ENCODE measurements at regions not wholly inside any gene's neighbourhood (a gene's known extent, or its start where the extent isn't known, plus 50 kb on each side); places are given as distances from the start of the nearest gene placed in this dataset.

GRCh38 chr13:91076830-91077229 lies 270.7 kb upstream of the MIR17HG start:
- no peak for TF ChIP-seq CTCF (IDR thresholded peaks at IDR 0.05 in 2 of 3, conservative IDR thresholded peaks at IDR 0.05 in 1 of 3; ENCODE audit: insufficient read depth in 2 of 3, low read depth in 1 of 3, low read length in 3 of 3)
- TF ChIP-seq ERF (CRISPR knock-in tag; IDR thresholded peaks at IDR 0.05): no peak
- no peak for TF ChIP-seq ZBTB1 (CRISPR knock-in tag; IDR thresholded peaks at IDR 0.05; ENCODE audit: borderline replicate concordance, low read depth)
- TF ChIP-seq REST (IDR thresholded peaks at IDR 0.05; ENCODE audit: borderline replicate concordance): no peak
- TF ChIP-seq REST (CRISPR knock-in tag; IDR thresholded peaks at IDR 0.05; ENCODE audit: low read depth): no peak
- no peak for TF ChIP-seq TEAD4 (IDR thresholded peaks at IDR 0.05; ENCODE audit: low read length)
- TF ChIP-seq TEAD4 (CRISPR knock-in tag; IDR thresholded peaks at IDR 0.05; ENCODE audit: borderline replicate concordance): no peak
- TF ChIP-seq NFIC (IDR thresholded peaks at IDR 0.05): no peak
- no peak for TF ChIP-seq HEY1 (CRISPR knock-in tag; IDR thresholded peaks at IDR 0.05; ENCODE audit: borderline replicate concordance)
- no peak for TF ChIP-seq JUND (IDR thresholded peaks at IDR 0.05; ENCODE audit: borderline replicate concordance, low read depth, low read length)
- no peak for TF ChIP-seq JUND (tag; IDR thresholded peaks at IDR 0.05; ENCODE audit: borderline replicate concordance, low read depth, low read length)
- TF ChIP-seq EP300 (IDR thresholded peaks at IDR 0.05; ENCODE audit: low read length): no peak

All from K562 (cell line).